A172 (cell line): ENCODE measurements at regions not wholly inside any gene's neighbourhood (a gene's known extent, or its start where the extent isn't known, plus 50 kb on each side); places are given as distances from the start of the nearest gene placed in this dataset.
"Not testable (repeated sequence)": the region's sequence is repeated elsewhere in the genome, so short reads cannot be mapped to it uniquely, and the experiment has no call there.

Experiments
- DNase-seq: peaks from one replicate; pipeline ENCODE4 v3.0.0-alpha.2; 2015; ENCODE audit warnings: low spot score

- not testable (repeated sequence) for DNase-seq
Observed at GRCh38 chr5:163266249-163266648, 171.1 kb upstream of the CCNG1 start.

GRCh38 chr5:163269624-163270023 is 167.8 kb upstream of the CCNG1 start:
- no peak for DNase-seq

GRCh38 chr5:163276466-163276865 is 160.9 kb upstream of the CCNG1 start:
- no peak for DNase-seq

GRCh38 chr5:163280897-163281296 is 156.5 kb upstream of the CCNG1 start:
- DNase-seq, result not testable (repeated sequence)

GRCh38 chr5:163281512-163281911 is 155.9 kb upstream of the CCNG1 start:
- no peak for DNase-seq

- no peak for DNase-seq
Observed at GRCh38 chr5:163293836-163294235, 143.6 kb upstream of the CCNG1 start.

GRCh38 chr5:163303718-163304117 is 133.7 kb upstream of the CCNG1 start:
- no peak for DNase-seq

GRCh38 chr5:163305655-163306054 is 131.7 kb upstream of the CCNG1 start:
- no peak for DNase-seq

- peak; percentile 8 for DNase-seq
Observed at GRCh38 chr5:163306421-163306820, 131.0 kb upstream of the CCNG1 start.

GRCh38 chr5:163309914-163310313 is 127.5 kb upstream of the CCNG1 start:
- DNase-seq, result no peak

GRCh38 chr5:163310997-163311396 is 126.4 kb upstream of the CCNG1 start:
- DNase-seq, result no peak

- DNase-seq, result no peak
Observed at GRCh38 chr5:163312598-163312997, 124.8 kb upstream of the CCNG1 start.

- DNase-seq, result not testable (repeated sequence)
Observed at GRCh38 chr5:163313049-163313448, 124.3 kb upstream of the CCNG1 start.

GRCh38 chr5:163316374-163316773 is 121.0 kb upstream of the CCNG1 start:
- peak; percentile 6 for DNase-seq

- DNase-seq, result no peak
Observed at GRCh38 chr5:163318707-163319106, 118.7 kb upstream of the CCNG1 start.

GRCh38 chr5:163321511-163321910 is 115.9 kb upstream of the CCNG1 start:
- no peak for DNase-seq

GRCh38 chr5:163330723-163331668 is 106.4 kb upstream of the CCNG1 start:
- no peak for DNase-seq

GRCh38 chr5:163336074-163336473 is 101.3 kb upstream of the CCNG1 start:
- not testable (repeated sequence) for DNase-seq

- no peak for DNase-seq
Observed at GRCh38 chr5:163339148-163339547, 98.2 kb upstream of the CCNG1 start.

GRCh38 chr5:163340378-163340777 is 97.0 kb upstream of the CCNG1 start:
- DNase-seq, result not testable (repeated sequence)

GRCh38 chr5:163342306-163342705 is 95.1 kb upstream of the CCNG1 start:
- no peak for DNase-seq

- DNase-seq, result no peak
Observed at GRCh38 chr5:163345216-163345615, 92.2 kb upstream of the CCNG1 start.

- peak; percentile 58 for DNase-seq
Observed at GRCh38 chr5:163347671-163348070, 89.7 kb upstream of the CCNG1 start.

GRCh38 chr5:163350083-163350482 is 87.3 kb upstream of the CCNG1 start:
- no peak for DNase-seq
